ENCODE measurements at regions not wholly inside any gene's neighbourhood (a gene's known extent, or its start where the extent isn't known, plus 50 kb on each side); places are given as distances from the start of the nearest gene placed in this dataset.

- no peak for DNase-seq (ENCODE audit: low read depth)
- no peak for TF ChIP-seq CTCF (conservative IDR thresholded peaks at IDR 0.05; ENCODE audit: low read depth, low read length)
- H3K4me3 ChIP-seq (ENCODE audit: low read depth, low read length), result no peak overlapping the region
Observed at GRCh38 chrX:38992441-38993096, 191.3 kb downstream of the MID1IP1 start.

GRCh38 chrX:38993500-38993899 lies 192.2 kb downstream of the MID1IP1 start:
- no peak for TF ChIP-seq CTCF (conservative IDR thresholded peaks at IDR 0.05; ENCODE audit: low read depth, low read length)
- no peak overlapping the region for H3K4me3 ChIP-seq (ENCODE audit: low read depth, low read length)
- DNase-seq (ENCODE audit: low read depth), result no peak

GRCh38 chrX:38999099-38999498 lies 197.8 kb downstream of the MID1IP1 start:
- no peak for DNase-seq (ENCODE audit: low read depth)
- no peak for TF ChIP-seq CTCF (conservative IDR thresholded peaks at IDR 0.05; ENCODE audit: low read depth, low read length)
- H3K4me3 ChIP-seq (ENCODE audit: low read depth, low read length), result no peak overlapping the region

- no peak overlapping the region for H3K4me3 ChIP-seq (ENCODE audit: low read depth, low read length)
- no peak for DNase-seq (ENCODE audit: low read depth)
- TF ChIP-seq CTCF (conservative IDR thresholded peaks at IDR 0.05; ENCODE audit: low read depth, low read length), result no peak
Observed at GRCh38 chrX:38999967-39000745, 198.9 kb downstream of the MID1IP1 start.

- TF ChIP-seq CTCF (conservative IDR thresholded peaks at IDR 0.05; ENCODE audit: low read depth, low read length), result no peak
- no peak for DNase-seq (ENCODE audit: low read depth)
- H3K4me3 ChIP-seq (ENCODE audit: low read depth, low read length), result no peak overlapping the region
Observed at GRCh38 chrX:39000802-39001201, 199.5 kb downstream of the MID1IP1 start.

GRCh38 chrX:39002466-39002865 lies 201.2 kb downstream of the MID1IP1 start:
- no peak for DNase-seq (ENCODE audit: low read depth)
- no peak for TF ChIP-seq CTCF (conservative IDR thresholded peaks at IDR 0.05; ENCODE audit: low read depth, low read length)
- H3K4me3 ChIP-seq (ENCODE audit: low read depth, low read length), result no peak overlapping the region
